ENCODE measurements at regions not wholly inside any gene's neighbourhood (a gene's known extent, or its start where the extent isn't known, plus 50 kb on each side); places are given as distances from the start of the nearest gene placed in this dataset.

GRCh38 chr9:99561509-99561917 lies 260.2 kb upstream of the NR4A3 start:
- Histone ChIP-seq H3K4me1 (no peaks in the 10 kb centered on the region), H3K27ac (no peak overlapping the region), H3K4me2 (no peak overlapping the region), H3K9me3 (no peaks in the 10 kb centered on the region), H3K4me3 (no peak overlapping the region)
- POLR2A ChIA-PET: no interaction called here
- FAIRE-seq (no peak), DNase-seq (ENCODE audit: low read depth in 1 of 2, low spot score in 1 of 2) (no peak), ATAC-seq (no peak)
- TF ChIP-seq, protein P1, sequence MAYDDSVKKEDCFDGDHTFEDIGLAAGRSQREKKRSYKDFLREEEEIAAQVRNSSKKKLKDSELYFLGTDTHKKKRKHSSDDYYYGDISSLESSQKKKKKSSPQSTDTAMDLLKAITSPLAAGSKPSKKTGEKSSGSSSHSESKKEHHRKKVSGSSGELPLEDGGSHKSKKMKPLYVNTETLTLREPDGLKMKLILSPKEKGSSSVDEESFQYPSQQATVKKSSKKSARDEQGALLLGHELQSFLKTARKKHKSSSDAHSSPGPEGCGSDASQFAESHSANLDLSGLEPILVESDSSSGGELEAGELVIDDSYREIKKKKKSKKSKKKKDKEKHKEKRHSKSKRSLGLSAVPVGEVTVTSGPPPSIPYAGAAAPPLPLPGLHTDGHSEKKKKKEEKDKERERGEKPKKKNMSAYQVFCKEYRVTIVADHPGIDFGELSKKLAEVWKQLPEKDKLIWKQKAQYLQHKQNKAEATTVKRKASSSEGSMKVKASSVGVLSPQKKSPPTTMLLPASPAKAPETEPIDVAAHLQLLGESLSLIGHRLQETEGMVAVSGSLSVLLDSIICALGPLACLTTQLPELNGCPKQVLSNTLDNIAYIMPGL (CRISPR knock-in tag; IDR thresholded peaks at IDR 0.05; ENCODE audit: borderline replicate concordance): no peak
- TF ChIP-seq NFE2L2 (conservative IDR thresholded peaks at IDR 0.05; ENCODE audit: low read length) (no peak), POLR2AphosphoS2 (conservative IDR thresholded peaks at IDR 0.05; ENCODE audit: low read length) (no peak), RCOR1 (IDR thresholded peaks at IDR 0.05; ENCODE audit: low read depth, low read length) (no peak)
- CTCF ChIA-PET: interaction anchor here (1.4 kb wide), 1 partner anchor 9 kb away, joined by 3 read pairs; no protein-coding TSS in a partner anchor
- WGBS (ENCODE audit: missing lambda C conversion rate): 9% methylated on average over 2 of the region's 2 CpGs

DNA sequence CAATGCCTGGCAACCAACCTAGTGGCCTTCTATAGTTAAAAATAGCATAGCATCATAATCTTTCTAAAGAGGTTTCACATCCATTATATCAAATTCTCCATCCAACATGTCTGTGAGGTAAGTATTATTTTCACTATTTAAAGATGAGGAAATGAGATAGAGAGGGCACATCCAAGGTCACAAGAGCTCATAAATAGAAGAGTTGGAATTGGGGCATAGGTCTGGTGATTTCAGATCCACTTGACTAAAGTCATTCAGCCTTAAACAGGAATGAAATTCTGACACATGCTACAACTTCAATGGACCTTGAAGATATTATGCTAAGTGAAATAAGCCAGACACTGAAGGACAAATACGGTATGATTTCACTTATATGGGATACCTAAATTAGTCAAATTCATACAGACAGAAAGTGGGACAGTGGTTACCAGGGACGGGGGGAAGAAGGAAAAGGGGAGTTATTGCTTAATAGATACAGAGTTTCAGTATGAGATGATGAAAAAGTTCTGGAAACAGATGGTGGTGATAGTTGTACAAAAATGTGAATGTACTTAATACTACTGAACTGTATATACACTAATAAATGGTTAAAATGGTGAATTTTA lies 259.6 kb upstream of the NR4A3 start:
- Histone ChIP-seq H3K4me3 (no peak overlapping the region), H3K9me3 (no peaks in the 10 kb centered on the region), H3K4me1 (no peaks in the 10 kb centered on the region), H3K4me2 (no peak overlapping the region), H3K27ac (no peak overlapping the region)
- CTCF ChIA-PET: interaction anchor here (1.4 kb wide), 1 partner anchor 9 kb away, joined by 3 read pairs; no protein-coding TSS in a partner anchor
- no peak for ATAC-seq
- POLR2A ChIA-PET: no interaction called here
- WGBS (ENCODE audit: missing lambda C conversion rate): 48% methylated on average over 2 of the region's 2 CpGs
- no peak for DNase-seq (ENCODE audit: low read depth in 1 of 2, low spot score in 1 of 2)
- no peak for FAIRE-seq
- no peak for TF ChIP-seq RAD21 (conservative IDR thresholded peaks at IDR 0.05 in 1 of 2, IDR thresholded peaks at IDR 0.05 in 1 of 2)
- no peak for TF ChIP-seq FOXS1 (CRISPR knock-in tag; IDR thresholded peaks at IDR 0.05)
- no peak for TF ChIP-seq MAFK (IDR thresholded peaks at IDR 0.05; ENCODE audit: partially characterized antibody)
- no peak for TF ChIP-seq JUN (IDR thresholded peaks at IDR 0.05)
- TF ChIP-seq ATOH8 (CRISPR knock-in tag; IDR thresholded peaks at IDR 0.05; ENCODE audit: low read depth): no peak
- TF ChIP-seq EHF (CRISPR knock-in tag; IDR thresholded peaks at IDR 0.05): no peak
- TF ChIP-seq ZC3H11A (IDR thresholded peaks at IDR 0.05): no peak
- no peak for TF ChIP-seq KDM5A (IDR thresholded peaks at IDR 0.05)
- TF ChIP-seq KDM1A (IDR thresholded peaks at IDR 0.05; ENCODE audit: low read depth): no peak
- TF ChIP-seq EP300 (IDR thresholded peaks at IDR 0.05): no peak
- no peak for TF ChIP-seq BHLHE40 (IDR thresholded peaks at IDR 0.05; ENCODE audit: low read depth, low read length)
- TF ChIP-seq RFX5 (IDR thresholded peaks at IDR 0.05): no peak
- no peak for TF ChIP-seq CBX2 (IDR thresholded peaks at IDR 0.05; ENCODE audit: borderline replicate concordance, low read depth)
- no peak for TF ChIP-seq CEBPB (IDR thresholded peaks at IDR 0.05)
- TF ChIP-seq, protein P2, sequence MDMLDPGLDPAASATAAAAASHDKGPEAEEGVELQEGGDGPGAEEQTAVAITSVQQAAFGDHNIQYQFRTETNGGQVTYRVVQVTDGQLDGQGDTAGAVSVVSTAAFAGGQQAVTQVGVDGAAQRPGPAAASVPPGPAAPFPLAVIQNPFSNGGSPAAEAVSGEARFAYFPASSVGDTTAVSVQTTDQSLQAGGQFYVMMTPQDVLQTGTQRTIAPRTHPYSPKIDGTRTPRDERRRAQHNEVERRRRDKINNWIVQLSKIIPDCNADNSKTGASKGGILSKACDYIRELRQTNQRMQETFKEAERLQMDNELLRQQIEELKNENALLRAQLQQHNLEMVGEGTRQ (IDR thresholded peaks at IDR 0.05): no peak
- no peak for TF ChIP-seq JUNB (IDR thresholded peaks at IDR 0.05)
- no peak for TF ChIP-seq ZNF302 (CRISPR knock-in tag; IDR thresholded peaks at IDR 0.05)
- no peak for TF ChIP-seq BCL3 (IDR thresholded peaks at IDR 0.05)
- no peak for TF ChIP-seq CHD4 (IDR thresholded peaks at IDR 0.05; ENCODE audit: borderline replicate concordance)
- no peak for TF ChIP-seq NR3C1 (IDR thresholded peaks at IDR 0.05)
